Activated CD8-positive, alpha-beta T cell treated with anti-CD3 and anti-CD28 coated beads for 36 hours (primary cell): ENCODE measurements at regions not wholly inside any gene's neighbourhood (a gene's known extent, or its start where the extent isn't known, plus 50 kb on each side); places are given as distances from the start of the nearest gene placed in this dataset.

Experiments used
- ATAC-seq: fragments of 200-7000 bp; cut with Tn5 transposase; one replicate; pipeline ENCODE4 v1.10.0; 2021; ENCODE audit warnings: mild to moderate bottlenecking, moderate library complexity
- CTCF ChIA-PET: fragments of 350-600 bp; sonication (Branson Sonifier 250); formaldehyde crosslinking; loops from one replicate; lab custom pipeline; 2021; ENCODE audit warnings: antibody characterized with exemption; lab: Charles Lee
- POLR2A ChIA-PET: fragments of 350-600 bp; sonication (Branson Sonifier 250); formaldehyde crosslinking; loops from one replicate; lab custom pipeline; 2021; ENCODE audit warnings: antibody characterized with exemption; lab: Charles Lee
- DNase-seq: peaks from one replicate; pipeline ENCODE4 v3.0.0-alpha.2; 2020
- H3K27ac Mint-ChIP-seq: one replicate; pipeline ENCODE4 v1.8.0; 2021; ENCODE audit warnings: mild to moderate bottlenecking, mixed read lengths
- H3K27me3 Mint-ChIP-seq: one replicate; pipeline ENCODE4 v1.8.0; 2021; ENCODE audit warnings: mixed read lengths
- H3K36me3 Mint-ChIP-seq: one replicate; pipeline ENCODE4 v1.8.0; 2021; ENCODE audit warnings: low read depth, mixed read lengths
- H3K4me1 Mint-ChIP-seq: one replicate; pipeline ENCODE4 v1.8.0; 2021; ENCODE audit warnings: low read depth, mixed read lengths
- H3K4me3 Mint-ChIP-seq: one replicate; pipeline ENCODE4 v1.8.0; 2021; ENCODE audit warnings: mild to moderate bottlenecking, moderate library complexity, mixed read lengths
- H3K9me3 Mint-ChIP-seq: one replicate; pipeline ENCODE4 v1.8.0; 2021; ENCODE audit warnings: mixed read lengths
- intact Hi-C: fragments of 100-400 bp; cut with micrococcal nuclease; formaldehyde crosslinking; loops from one replicate; pipeline ENCODE4 v1.10.0; 2022
- TF ChIP-seq, protein P1 (sequence below): fragments of 200-600 bp; IDR thresholded peaks from one replicate; pipeline ENCODE4 v1.8.0; 2022; ENCODE audit warnings: antibody characterized with exemption, mild to moderate bottlenecking

DNA sequence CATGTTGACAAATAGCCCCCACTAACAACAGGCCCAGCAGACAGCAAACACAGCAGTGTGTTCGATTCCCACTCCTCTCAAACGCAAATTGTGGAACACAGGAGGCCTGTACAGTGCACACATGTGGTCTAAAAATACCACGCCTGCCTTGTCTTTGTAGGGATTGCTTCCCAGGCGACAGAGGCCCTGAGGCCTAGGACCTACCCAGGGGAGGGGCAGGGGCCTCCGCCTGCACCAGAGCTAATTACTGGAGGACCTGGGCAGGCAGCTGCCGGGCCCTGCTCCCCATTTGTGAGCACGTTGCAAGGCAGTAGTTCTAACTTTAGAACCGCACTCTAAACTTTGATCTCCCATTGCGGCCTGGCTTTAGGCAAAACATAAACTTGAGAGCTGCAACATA lies 316.0 kb downstream of the TXNL1 start:
- TF ChIP-seq, protein P1, sequence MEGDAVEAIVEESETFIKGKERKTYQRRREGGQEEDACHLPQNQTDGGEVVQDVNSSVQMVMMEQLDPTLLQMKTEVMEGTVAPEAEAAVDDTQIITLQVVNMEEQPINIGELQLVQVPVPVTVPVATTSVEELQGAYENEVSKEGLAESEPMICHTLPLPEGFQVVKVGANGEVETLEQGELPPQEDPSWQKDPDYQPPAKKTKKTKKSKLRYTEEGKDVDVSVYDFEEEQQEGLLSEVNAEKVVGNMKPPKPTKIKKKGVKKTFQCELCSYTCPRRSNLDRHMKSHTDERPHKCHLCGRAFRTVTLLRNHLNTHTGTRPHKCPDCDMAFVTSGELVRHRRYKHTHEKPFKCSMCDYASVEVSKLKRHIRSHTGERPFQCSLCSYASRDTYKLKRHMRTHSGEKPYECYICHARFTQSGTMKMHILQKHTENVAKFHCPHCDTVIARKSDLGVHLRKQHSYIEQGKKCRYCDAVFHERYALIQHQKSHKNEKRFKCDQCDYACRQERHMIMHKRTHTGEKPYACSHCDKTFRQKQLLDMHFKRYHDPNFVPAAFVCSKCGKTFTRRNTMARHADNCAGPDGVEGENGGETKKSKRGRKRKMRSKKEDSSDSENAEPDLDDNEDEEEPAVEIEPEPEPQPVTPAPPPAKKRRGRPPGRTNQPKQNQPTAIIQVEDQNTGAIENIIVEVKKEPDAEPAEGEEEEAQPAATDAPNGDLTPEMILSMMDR = no peak
- H3K4me1 Mint-ChIP-seq = no peaks in the 10 kb centered on the region
- H3K9me3 Mint-ChIP-seq = no peaks in the 10 kb centered on the region
- no peak for DNase-seq
- no peaks in the 10 kb centered on the region for H3K36me3 Mint-ChIP-seq
- no peak overlapping the region for H3K27ac Mint-ChIP-seq
- POLR2A ChIA-PET = no interaction called here
- no peak for ATAC-seq
- no peak overlapping the region for H3K4me3 Mint-ChIP-seq
- intact Hi-C loops = no loop called here
- CTCF ChIA-PET = no interaction called here
- no peaks in the 10 kb centered on the region for H3K27me3 Mint-ChIP-seq

DNA sequence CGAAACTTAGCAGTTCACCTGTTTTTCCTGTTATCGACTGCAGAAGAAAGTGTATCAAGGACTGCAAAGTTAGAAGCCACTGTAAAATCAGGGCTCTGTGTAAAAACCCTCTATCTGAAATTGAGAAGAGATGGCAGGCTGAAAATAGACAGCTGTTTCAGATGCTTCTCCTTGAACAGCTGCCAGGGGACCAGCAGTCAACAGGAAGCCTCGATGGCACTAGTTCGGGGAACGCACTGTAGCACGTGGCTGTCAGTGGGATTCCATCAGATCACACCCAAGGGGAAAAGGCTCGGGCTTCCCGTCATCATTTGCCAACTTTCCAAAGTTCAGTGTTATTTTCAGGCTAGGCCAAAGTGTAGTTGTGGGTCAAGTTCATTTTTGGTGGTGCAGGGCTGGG lies 316.9 kb downstream of the TXNL1 start:
- H3K4me1 Mint-ChIP-seq = no peaks in the 10 kb centered on the region
- ATAC-seq = no peak
- intact Hi-C loops = no loop called here
- POLR2A ChIA-PET = no interaction called here
- no peaks in the 10 kb centered on the region for H3K36me3 Mint-ChIP-seq
- DNase-seq = no peak
- CTCF ChIA-PET = no interaction called here
- H3K27me3 Mint-ChIP-seq = no peaks in the 10 kb centered on the region
- H3K4me3 Mint-ChIP-seq = no peak overlapping the region
- H3K9me3 Mint-ChIP-seq = no peaks in the 10 kb centered on the region
- TF ChIP-seq, protein P1 = no peak
- H3K27ac Mint-ChIP-seq = no peak overlapping the region

DNA sequence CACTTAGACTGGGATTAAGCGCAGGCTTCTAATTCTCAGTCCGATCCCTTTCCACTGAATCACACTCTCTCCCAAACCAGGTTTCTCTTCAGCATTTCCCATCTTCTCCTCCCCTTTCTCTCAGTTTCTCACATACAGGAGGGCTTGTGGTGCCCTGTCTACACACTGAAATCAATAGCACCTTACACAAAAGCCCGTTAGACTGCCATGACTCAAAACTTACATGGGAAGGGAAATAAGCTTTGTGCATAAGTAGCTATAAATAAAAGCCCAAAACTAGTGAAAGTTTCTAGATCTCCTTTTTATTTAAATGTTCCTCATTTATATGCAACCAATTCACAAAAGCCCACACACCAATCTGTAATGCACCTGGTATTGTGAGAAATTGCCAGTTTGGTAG lies 318.4 kb downstream of the TXNL1 start:
- intact Hi-C loops = no loop called here
- Mint-ChIP-seq H3K4me1 (no peaks in the 10 kb centered on the region), H3K27me3 (no peaks in the 10 kb centered on the region), H3K9me3 (no peaks in the 10 kb centered on the region), H3K4me3 (no peak overlapping the region), H3K27ac (no peak overlapping the region), H3K36me3 (no peaks in the 10 kb centered on the region)
- ChIA-PET CTCF (no interaction called here), POLR2A (no interaction called here)
- TF ChIP-seq, protein P1 = no peak
- no peak for DNase-seq
- no peak for ATAC-seq

DNA sequence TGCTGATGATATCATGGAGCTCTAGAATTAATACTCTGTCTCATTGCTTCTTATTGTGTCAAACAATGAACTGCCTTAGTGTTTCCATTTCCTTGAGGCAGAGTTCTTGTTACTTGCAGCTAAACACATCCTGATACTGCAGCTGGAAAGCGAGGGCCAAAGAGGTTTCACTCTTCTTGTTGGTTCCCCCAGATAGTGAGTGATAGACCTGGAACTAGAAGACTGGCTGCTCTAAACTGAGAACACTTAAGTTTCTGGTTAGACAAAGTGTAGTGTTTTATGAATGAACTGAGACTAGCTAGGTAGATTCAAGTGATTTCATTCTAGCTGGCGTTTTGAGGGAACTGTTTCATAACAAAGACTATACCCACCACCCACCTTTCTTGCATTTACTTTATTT lies 321.7 kb downstream of the TXNL1 start:
- Mint-ChIP-seq H3K27ac (no peak overlapping the region), H3K36me3 (no peaks in the 10 kb centered on the region), H3K4me3 (no peak overlapping the region), H3K27me3 (no peaks in the 10 kb centered on the region), H3K9me3 (no peaks in the 10 kb centered on the region), H3K4me1 (no peaks in the 10 kb centered on the region)
- no peak for ATAC-seq
- ChIA-PET POLR2A (interaction anchor here (0.6 kb wide), 1 partner anchor 12 kb away, joined by 3 read pairs; no protein-coding TSS in a partner anchor), CTCF (no interaction called here)
- TF ChIP-seq, protein P1 = no peak
- no peak for DNase-seq
- intact Hi-C loops = no loop called here

DNA sequence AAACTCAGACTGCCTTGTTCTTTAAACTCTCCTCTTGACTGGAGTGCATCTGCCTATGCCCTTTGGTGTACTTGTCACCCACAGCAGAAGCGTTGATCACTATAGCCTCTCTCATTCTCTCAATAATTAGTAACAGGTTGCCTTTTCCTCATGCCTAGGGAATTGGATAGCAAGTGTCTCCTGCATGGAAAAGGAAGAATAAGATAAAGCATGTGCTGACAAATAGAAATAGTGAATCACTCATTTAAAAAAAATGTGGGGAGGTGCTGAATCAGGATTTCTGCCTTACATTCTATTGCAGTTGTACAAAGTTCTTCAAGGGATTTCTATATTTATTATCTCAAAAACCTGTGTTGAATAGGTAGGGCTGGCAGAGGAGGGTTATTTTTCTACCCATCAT lies 323.0 kb downstream of the TXNL1 start:
- no peaks in the 10 kb centered on the region for H3K36me3 Mint-ChIP-seq

More for the DNA sequence above, 323.0 kb downstream of the TXNL1 start:
- Mint-ChIP-seq H3K4me3 (no peak overlapping the region), H3K9me3 (no peaks in the 10 kb centered on the region), H3K4me1 (no peaks in the 10 kb centered on the region), H3K27me3 (no peaks in the 10 kb centered on the region), H3K27ac (no peak overlapping the region)
- ChIA-PET CTCF (no interaction called here), POLR2A (no interaction called here)
- intact Hi-C loops = no loop called here
- TF ChIP-seq, protein P1 = no peak
- DNase-seq = no peak
- no peak for ATAC-seq
